Activated CD4-positive, alpha-beta T cell treated with anti-CD3 and anti-CD28 coated beads, Interleukin-2, amount 50 U/mL, for 16 hours (primary cell): ENCODE measurements at regions not wholly inside any gene's neighbourhood (a gene's known extent, or its start where the extent isn't known, plus 50 kb on each side); places are given as distances from the start of the nearest gene placed in this dataset.

Experiments
- DNase-seq: peaks from one replicate; pipeline ENCODE4 v3.0.0-alpha.2; 2020

GRCh38 chr7:46522354-46522906 lies 601.4 kb upstream of the IGFBP3 start:
- DNase-seq = no peak

- DNase-seq = no peak
These were observed 597.6 kb upstream of the IGFBP3 start for GRCh38 chr7:46518713-46519112.

GRCh38 chr7:46515844-46516590 lies 594.9 kb upstream of the IGFBP3 start:
- DNase-seq = no peak

- DNase-seq = no peak
These were observed 592.4 kb upstream of the IGFBP3 start for GRCh38 chr7:46513447-46513848.

GRCh38 chr7:46512891-46513413 lies 591.9 kb upstream of the IGFBP3 start:
- no peak for DNase-seq

- DNase-seq = no peak
These were observed 590.6 kb upstream of the IGFBP3 start for GRCh38 chr7:46511442-46512215.

GRCh38 chr7:46508583-46508982 lies 587.5 kb upstream of the IGFBP3 start:
- no peak for DNase-seq

GRCh38 chr7:46507560-46507959 lies 586.5 kb upstream of the IGFBP3 start:
- DNase-seq = no peak

- DNase-seq = no peak
These were observed 573.4 kb upstream of the IGFBP3 start for GRCh38 chr7:46494441-46494840.

- DNase-seq = no peak
These were observed 573.0 kb upstream of the IGFBP3 start for GRCh38 chr7:46494028-46494427.

GRCh38 chr7:46493196-46493595 lies 572.1 kb upstream of the IGFBP3 start:
- DNase-seq = no peak

- no peak for DNase-seq
These were observed 571.4 kb upstream of the IGFBP3 start for GRCh38 chr7:46492466-46492865.

- no peak for DNase-seq
These were observed 569.3 kb upstream of the IGFBP3 start for GRCh38 chr7:46490406-46490805.

- no peak for DNase-seq
These were observed 568.0 kb upstream of the IGFBP3 start for GRCh38 chr7:46489106-46489505.

GRCh38 chr7:46488607-46489006 lies 567.5 kb upstream of the IGFBP3 start:
- DNase-seq = no peak

- no peak for DNase-seq
These were observed 565.5 kb upstream of the IGFBP3 start for GRCh38 chr7:46486256-46487206.

GRCh38 chr7:46485481-46486065 lies 564.5 kb upstream of the IGFBP3 start:
- DNase-seq = no peak

- DNase-seq = no peak
These were observed 563.8 kb upstream of the IGFBP3 start for GRCh38 chr7:46484906-46485305.

- DNase-seq = no peak
These were observed 559.5 kb upstream of the IGFBP3 start for GRCh38 chr7:46480619-46481018.

GRCh38 chr7:46479680-46480079 lies 558.6 kb upstream of the IGFBP3 start:
- no peak for DNase-seq

- DNase-seq = no peak
These were observed 557.0 kb upstream of the IGFBP3 start for GRCh38 chr7:46478046-46478445.

GRCh38 chr7:46468753-46469356 lies 547.8 kb upstream of the IGFBP3 start:
- no peak for DNase-seq
